ENCODE measurements at regions not wholly inside any gene's neighbourhood (a gene's known extent, or its start where the extent isn't known, plus 50 kb on each side); places are given as distances from the start of the nearest gene placed in this dataset.

DNA sequence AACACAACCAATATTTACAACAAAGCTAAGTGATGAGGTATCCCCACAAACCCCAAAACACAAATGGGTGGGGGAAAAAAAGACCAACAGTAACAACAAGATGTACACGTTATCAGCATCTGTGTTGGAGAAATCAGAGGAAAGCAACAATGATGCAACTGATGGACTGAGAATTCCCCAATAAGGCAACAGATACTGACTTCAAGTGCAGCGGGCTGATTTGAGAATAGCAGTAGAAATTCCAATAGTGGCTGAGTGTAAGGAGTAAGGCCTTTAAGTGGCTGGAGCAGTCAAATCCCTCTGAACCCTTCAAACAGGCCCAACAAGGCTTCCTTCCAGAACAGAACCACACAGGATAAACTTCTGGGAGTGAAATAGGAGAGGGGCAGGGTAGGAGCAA is 97.6 kb downstream of the TM2D1 start:
- H3K9ac ChIP-seq (ENCODE audit: low read length): no peak overlapping the region
- H2BK15ac ChIP-seq (ENCODE audit: low read depth, poor library complexity, severe bottlenecking): no peak overlapping the region
- H3K4me3 ChIP-seq (ENCODE audit: insufficient read depth in 1 of 2, low read depth in 1 of 2, low read length in 2 of 2): no peak overlapping the region
- no peak overlapping the region for H2AFZ ChIP-seq (ENCODE audit: low read depth, low read length)
- H3K36me3 ChIP-seq (ENCODE audit: control insufficient read depth in 1 of 2, insufficient read depth in 2 of 2, low read depth in 1 of 2, low read length in 2 of 2): no peaks in the 10 kb centered on the region
- H2BK12ac ChIP-seq (ENCODE audit: low read length in 2 of 2): no peak overlapping the region
- H3K4ac ChIP-seq (ENCODE audit: low read depth in 1 of 2, low read length in 2 of 2): no peak overlapping the region
- H3K27me3 ChIP-seq (ENCODE audit: control insufficient read depth in 1 of 2, insufficient read depth in 1 of 2, low read length in 2 of 2): peaks cover 0 to 7% of the 10 kb centered on the region in 2 experiments
- no peaks in the 10 kb centered on the region for H3K79me1 ChIP-seq (replicated peaks; ENCODE audit: low read length, poor library complexity, severe bottlenecking)
- H3K18ac ChIP-seq (ENCODE audit: low read depth in 1 of 2, low read length in 2 of 2): no peak overlapping the region
- 88% methylated on average over 1 of the region's 2 CpGs for WGBS
- no peak overlapping the region for H2AK5ac ChIP-seq (ENCODE audit: low read length, severe bottlenecking)
- no peak overlapping the region for H3K23ac ChIP-seq (ENCODE audit: low read length in 2 of 2)
- no peak overlapping the region for H4K8ac ChIP-seq (ENCODE audit: low read length)
- H3K4me2 ChIP-seq (ENCODE audit: low read length, poor library complexity, severe bottlenecking): no peak overlapping the region
- no peak overlapping the region for H2BK5ac ChIP-seq (ENCODE audit: low read depth, low read length, poor library complexity, severe bottlenecking)
- H3K9me3 ChIP-seq (ENCODE audit: control insufficient read depth, low read length): no peaks in the 10 kb centered on the region
- H3K4me1 ChIP-seq (ENCODE audit: control insufficient read depth, insufficient read depth, low read depth, low read length): no peaks in the 10 kb centered on the region
- no peak overlapping the region for H4K91ac ChIP-seq (ENCODE audit: low read length)
- no peak overlapping the region for H3K14ac ChIP-seq (ENCODE audit: low read length in 2 of 2)
- DNase-seq: no peak
- H3K27ac ChIP-seq (ENCODE audit: low read length, poor library complexity, severe bottlenecking): no peak overlapping the region
- no peak overlapping the region for H2BK120ac ChIP-seq (ENCODE audit: low read depth, low read length)

DNA sequence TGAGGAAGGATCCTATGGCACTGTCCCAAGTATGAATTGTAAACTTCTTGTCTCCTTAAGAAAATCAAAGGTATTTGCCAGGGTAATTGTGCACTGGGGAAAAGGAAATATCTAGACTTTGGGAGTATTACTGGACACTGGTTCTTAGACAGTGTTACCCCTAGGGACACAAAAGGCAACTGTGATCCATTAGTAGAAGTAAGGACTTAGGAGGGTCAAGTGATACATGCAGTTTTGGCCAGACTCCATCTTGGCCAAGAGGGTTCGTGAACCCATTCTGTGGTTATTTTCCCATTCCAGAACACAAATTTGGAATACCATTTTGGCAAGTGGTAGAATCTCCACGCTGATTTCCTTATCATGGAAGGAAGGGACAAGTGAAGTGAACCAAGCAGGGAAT is 98.1 kb downstream of the TM2D1 start:
- Histone ChIP-seq H2BK12ac (ENCODE audit: low read length in 2 of 2) (no peak overlapping the region), H3K4ac (ENCODE audit: low read depth in 1 of 2, low read length in 2 of 2) (no peak overlapping the region), H3K9ac (ENCODE audit: low read length) (no peak overlapping the region), H4K91ac (ENCODE audit: low read length) (no peak overlapping the region), H3K4me2 (ENCODE audit: low read length, poor library complexity, severe bottlenecking) (no peak overlapping the region), H3K79me1 (replicated peaks; ENCODE audit: low read length, poor library complexity, severe bottlenecking) (no peaks in the 10 kb centered on the region), H2BK5ac (ENCODE audit: low read depth, low read length, poor library complexity, severe bottlenecking) (no peak overlapping the region), H2AFZ (ENCODE audit: low read depth, low read length) (no peak overlapping the region), H3K18ac (ENCODE audit: low read depth in 1 of 2, low read length in 2 of 2) (no peak overlapping the region), H3K4me3 (ENCODE audit: insufficient read depth in 1 of 2, low read depth in 1 of 2, low read length in 2 of 2) (no peak overlapping the region), H3K27me3 (ENCODE audit: control insufficient read depth in 1 of 2, insufficient read depth in 1 of 2, low read length in 2 of 2) (peaks cover 0 to 7% of the 10 kb centered on the region in 2 experiments), H2AK5ac (ENCODE audit: low read length, severe bottlenecking) (no peak overlapping the region), H3K27ac (ENCODE audit: low read length, poor library complexity, severe bottlenecking) (no peak overlapping the region), H4K8ac (ENCODE audit: low read length) (no peak overlapping the region), H2BK120ac (ENCODE audit: low read depth, low read length) (no peak overlapping the region), H3K23ac (ENCODE audit: low read length in 2 of 2) (no peak overlapping the region), H3K14ac (ENCODE audit: low read length in 2 of 2) (no peak overlapping the region), H3K36me3 (ENCODE audit: control insufficient read depth in 1 of 2, insufficient read depth in 2 of 2, low read depth in 1 of 2, low read length in 2 of 2) (no peaks in the 10 kb centered on the region), H3K9me3 (ENCODE audit: control insufficient read depth, low read length) (no peaks in the 10 kb centered on the region), H2BK15ac (ENCODE audit: low read depth, poor library complexity, severe bottlenecking) (no peak overlapping the region), H3K4me1 (ENCODE audit: control insufficient read depth, insufficient read depth, low read depth, low read length) (no peaks in the 10 kb centered on the region)
- DNase-seq: no peak
- WGBS: 61% methylated on average over 2 of the region's 2 CpGs

DNA sequence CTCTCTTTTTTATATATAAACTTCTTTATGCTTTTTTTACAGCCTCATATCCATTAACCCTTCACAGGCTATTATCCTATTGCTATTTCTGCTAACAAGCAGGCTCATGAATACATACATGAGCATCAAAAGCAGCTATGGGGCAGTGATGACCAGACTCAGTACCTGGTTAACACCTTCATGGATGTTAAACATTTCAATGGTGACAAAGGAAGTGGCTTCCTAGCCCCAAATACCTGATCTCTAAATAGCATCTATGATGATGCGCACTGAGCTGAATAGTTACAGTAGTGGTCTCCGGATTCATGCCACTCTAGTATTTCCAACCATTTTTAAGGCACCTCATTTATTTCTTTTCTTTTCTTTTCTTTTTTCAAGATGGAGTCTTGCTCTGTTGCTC is 101.1 kb downstream of the TM2D1 start:
- no peak overlapping the region for H3K14ac ChIP-seq (ENCODE audit: low read length in 2 of 2)
- H4K8ac ChIP-seq (ENCODE audit: low read length): no peak overlapping the region
- H3K79me1 ChIP-seq (replicated peaks; ENCODE audit: low read length, poor library complexity, severe bottlenecking): no peaks in the 10 kb centered on the region
- H3K27ac ChIP-seq (ENCODE audit: low read length, poor library complexity, severe bottlenecking): no peak overlapping the region
- no peaks in the 10 kb centered on the region for H3K9me3 ChIP-seq (ENCODE audit: control insufficient read depth, low read length)
- no peak overlapping the region for H4K91ac ChIP-seq (ENCODE audit: low read length)
- H2BK12ac ChIP-seq (ENCODE audit: low read length in 2 of 2): no peak overlapping the region
- H2BK120ac ChIP-seq (ENCODE audit: low read depth, low read length): no peak overlapping the region
- H3K18ac ChIP-seq (ENCODE audit: low read depth in 1 of 2, low read length in 2 of 2): no peak overlapping the region
- no peak overlapping the region for H3K4ac ChIP-seq (ENCODE audit: low read depth in 1 of 2, low read length in 2 of 2)
- H3K9ac ChIP-seq (ENCODE audit: low read length): no peak overlapping the region
- no peak overlapping the region for H2BK5ac ChIP-seq (ENCODE audit: low read depth, low read length, poor library complexity, severe bottlenecking)
- 100% methylated on average over 2 of the region's 2 CpGs for WGBS
- H3K4me1 ChIP-seq (ENCODE audit: control insufficient read depth, insufficient read depth, low read depth, low read length): no peaks in the 10 kb centered on the region
- H3K27me3 ChIP-seq (ENCODE audit: control insufficient read depth in 1 of 2, insufficient read depth in 1 of 2, low read length in 2 of 2): peaks cover 0 to 7% of the 10 kb centered on the region in 2 experiments
- no peak overlapping the region for H2AFZ ChIP-seq (ENCODE audit: low read depth, low read length)
- no peak overlapping the region for H3K23ac ChIP-seq (ENCODE audit: low read length in 2 of 2)
- H3K36me3 ChIP-seq (ENCODE audit: control insufficient read depth in 1 of 2, insufficient read depth in 2 of 2, low read depth in 1 of 2, low read length in 2 of 2): no peaks in the 10 kb centered on the region
- no peak for DNase-seq
- no peak overlapping the region for H2BK15ac ChIP-seq (ENCODE audit: low read depth, poor library complexity, severe bottlenecking)
- no peak overlapping the region for H3K4me3 ChIP-seq (ENCODE audit: insufficient read depth in 1 of 2, low read depth in 1 of 2, low read length in 2 of 2)
- H2AK5ac ChIP-seq (ENCODE audit: low read length, severe bottlenecking): no peak overlapping the region
- no peak overlapping the region for H3K4me2 ChIP-seq (ENCODE audit: low read length, poor library complexity, severe bottlenecking)

DNA sequence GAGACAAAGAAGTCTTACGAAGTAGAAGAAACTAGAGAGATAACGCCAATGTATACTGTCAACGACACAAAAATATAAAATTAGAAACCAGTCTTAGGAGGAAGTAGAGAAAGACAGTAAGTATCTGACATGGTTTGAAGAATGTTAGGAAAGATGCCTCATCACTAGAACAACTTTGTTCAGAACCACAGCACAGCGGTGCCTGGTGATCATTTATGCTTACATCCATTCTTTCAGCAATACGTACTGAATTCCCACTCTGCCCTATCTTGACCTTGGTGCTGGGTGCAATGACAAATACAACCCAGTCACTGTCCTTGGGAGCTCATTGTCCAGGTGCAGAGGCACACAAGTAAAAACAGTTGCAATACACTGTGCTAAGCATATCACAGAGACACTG is 104.4 kb downstream of the TM2D1 start:
- no peak overlapping the region for H2AFZ ChIP-seq (ENCODE audit: low read depth, low read length)
- no peak overlapping the region for H3K18ac ChIP-seq (ENCODE audit: low read depth in 1 of 2, low read length in 2 of 2)
- no peaks in the 10 kb centered on the region for H3K36me3 ChIP-seq (ENCODE audit: control insufficient read depth in 1 of 2, insufficient read depth in 2 of 2, low read depth in 1 of 2, low read length in 2 of 2)
- no peak overlapping the region for H3K9ac ChIP-seq (ENCODE audit: low read length)
- H3K27ac ChIP-seq (ENCODE audit: low read length, poor library complexity, severe bottlenecking): no peak overlapping the region
- no peaks in the 10 kb centered on the region for H3K79me1 ChIP-seq (replicated peaks; ENCODE audit: low read length, poor library complexity, severe bottlenecking)
- no peak overlapping the region for H2AK5ac ChIP-seq (ENCODE audit: low read length, severe bottlenecking)
- no peak overlapping the region for H3K23ac ChIP-seq (ENCODE audit: low read length in 2 of 2)
- no peak overlapping the region for H2BK12ac ChIP-seq (ENCODE audit: low read length in 2 of 2)
- no peak for DNase-seq
- 95% methylated on average over 3 of the region's 5 CpGs for whole genome bisulfite sequencing
- H3K27me3 ChIP-seq (ENCODE audit: control insufficient read depth in 1 of 2, insufficient read depth in 1 of 2, low read length in 2 of 2): peaks cover 0 to 7% of the 10 kb centered on the region in 2 experiments
- H3K9me3 ChIP-seq (ENCODE audit: control insufficient read depth, low read length): no peaks in the 10 kb centered on the region
- no peak overlapping the region for H3K4ac ChIP-seq (ENCODE audit: low read depth in 1 of 2, low read length in 2 of 2)
- no peak overlapping the region for H2BK15ac ChIP-seq (ENCODE audit: low read depth, poor library complexity, severe bottlenecking)
- no peak overlapping the region for H3K14ac ChIP-seq (ENCODE audit: low read length in 2 of 2)
- H4K8ac ChIP-seq (ENCODE audit: low read length): no peak overlapping the region
- no peak overlapping the region for H3K4me3 ChIP-seq (ENCODE audit: insufficient read depth in 1 of 2, low read depth in 1 of 2, low read length in 2 of 2)
- H2BK5ac ChIP-seq (ENCODE audit: low read depth, low read length, poor library complexity, severe bottlenecking): no peak overlapping the region
- H4K91ac ChIP-seq (ENCODE audit: low read length): no peak overlapping the region
- H3K4me2 ChIP-seq (ENCODE audit: low read length, poor library complexity, severe bottlenecking): no peak overlapping the region
- H2BK120ac ChIP-seq (ENCODE audit: low read depth, low read length): no peak overlapping the region
- H3K4me1 ChIP-seq (ENCODE audit: control insufficient read depth, insufficient read depth, low read depth, low read length): no peaks in the 10 kb centered on the region
